NCI-H345 (cell line): ENCODE measurements at regions not wholly inside any gene's neighbourhood (a gene's known extent, or its start where the extent isn't known, plus 50 kb on each side); places are given as distances from the start of the nearest gene placed in this dataset.
"Not testable (repeated sequence)": the region's sequence is repeated elsewhere in the genome, so short reads cannot be mapped to it uniquely, and the experiment has no call there.

Experiments used
- DNase-seq: peaks from one replicate; lab custom pipeline; 2025; lab: John Stamatoyannopoulos, UW

GRCh38 chr15:66964111-66964738 is 101.2 kb upstream of the SMAD3 start:
- no peak for DNase-seq

DNA sequence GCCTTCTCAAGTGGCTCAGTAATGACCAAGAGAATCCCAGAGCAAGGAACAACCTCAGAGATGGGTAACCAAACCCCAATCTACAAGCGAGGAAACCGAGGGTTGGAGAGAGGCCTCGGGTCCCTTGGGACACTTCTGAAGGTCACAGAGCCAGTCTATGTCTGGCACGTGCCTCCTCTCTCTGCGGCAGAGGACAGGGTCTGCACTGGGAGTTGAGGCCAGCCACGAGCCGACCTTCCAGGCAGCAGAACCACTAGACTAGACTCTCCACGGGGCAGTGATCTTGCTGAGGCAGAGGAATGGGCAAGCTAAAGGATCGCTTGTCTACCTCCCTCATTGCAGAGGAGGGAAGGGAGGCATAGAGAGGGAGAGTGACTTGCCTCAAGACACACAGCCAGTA is 100.6 kb upstream of the SMAD3 start:
- DNase-seq: no peak

DNA sequence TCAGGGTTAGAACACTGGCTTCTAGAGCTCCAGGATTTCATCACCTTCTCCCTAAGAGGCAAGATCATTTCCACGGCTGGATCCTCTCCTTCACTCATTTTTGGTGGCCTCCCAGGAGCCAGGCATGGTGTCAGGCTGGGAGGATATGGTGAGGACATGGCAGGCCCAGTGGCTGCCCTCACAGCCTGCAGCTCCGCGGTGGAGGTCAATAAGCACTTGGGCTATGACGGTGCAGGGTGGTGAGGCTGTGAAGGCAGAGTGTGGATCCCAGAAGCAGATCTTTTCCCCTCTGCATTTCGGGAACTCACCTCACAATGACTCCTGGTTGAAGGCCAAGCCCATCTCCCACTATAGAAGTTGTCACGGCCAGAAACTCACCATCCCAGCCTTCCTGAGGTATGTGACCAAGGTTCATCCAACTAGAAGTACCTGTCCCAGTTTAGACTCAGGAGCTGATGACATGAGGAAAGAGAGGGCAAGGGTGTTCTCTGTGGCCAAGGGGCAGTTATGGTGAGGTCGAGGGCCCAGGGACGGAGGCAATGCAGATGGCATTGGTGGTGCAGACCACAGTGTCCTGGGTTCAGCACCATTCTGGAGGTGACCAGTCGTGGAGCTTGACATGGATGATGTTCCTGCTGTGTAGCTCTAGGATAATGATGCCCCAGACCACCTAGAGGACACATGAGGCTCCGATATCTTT is 100.1 kb upstream of the SMAD3 start:
- DNase-seq: no peak

GRCh38 chr15:66966256-66966655 is 99.1 kb upstream of the SMAD3 start:
- DNase-seq: no peak

GRCh38 chr15:66968806-66969596 is 96.4 kb upstream of the SMAD3 start:
- no peak for DNase-seq

DNA sequence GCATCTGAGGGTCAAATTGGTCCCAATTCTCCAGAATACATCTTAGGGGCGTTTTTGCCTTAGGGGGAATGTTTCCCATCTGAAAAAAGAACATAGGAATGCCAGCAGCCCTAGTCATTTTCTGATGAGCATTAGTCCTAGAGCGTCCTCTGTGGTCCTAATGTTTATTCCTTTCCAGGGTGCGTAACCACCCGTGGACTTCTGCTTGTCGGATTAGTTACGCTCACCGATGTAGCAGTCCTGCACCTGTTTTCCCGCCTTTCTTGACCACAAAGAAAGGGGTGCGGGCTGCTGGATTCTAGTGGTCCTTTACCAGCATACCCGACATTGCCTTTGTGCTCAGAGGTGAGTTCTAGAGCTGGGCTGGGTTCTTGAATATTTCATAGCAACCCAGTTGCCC is 91.3 kb upstream of the SMAD3 start:
- not testable (repeated sequence) for DNase-seq

- DNase-seq: not testable (repeated sequence)
Observed at GRCh38 chr15:66976106-66976640, 89.2 kb upstream of the SMAD3 start.

DNA sequence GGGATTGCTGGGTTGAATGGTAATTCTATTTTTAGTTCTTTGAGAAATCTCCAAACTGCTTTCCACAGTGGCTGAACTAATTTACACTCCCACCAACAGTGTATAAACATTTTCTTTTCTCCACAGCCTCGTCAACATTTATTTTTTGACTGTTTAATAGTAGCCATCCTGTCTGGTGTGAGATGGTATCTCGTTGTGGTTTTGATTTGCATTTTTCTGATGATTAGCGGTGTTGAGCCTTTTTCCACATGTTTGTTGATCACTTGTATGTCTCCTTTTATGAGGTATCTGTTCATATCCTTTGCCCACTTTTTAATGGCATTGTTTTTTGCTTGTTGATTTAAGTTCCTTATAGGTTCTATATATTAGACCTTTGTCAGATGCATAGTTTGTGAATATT is 85.1 kb upstream of the SMAD3 start:
- not testable (repeated sequence) for DNase-seq

DNA sequence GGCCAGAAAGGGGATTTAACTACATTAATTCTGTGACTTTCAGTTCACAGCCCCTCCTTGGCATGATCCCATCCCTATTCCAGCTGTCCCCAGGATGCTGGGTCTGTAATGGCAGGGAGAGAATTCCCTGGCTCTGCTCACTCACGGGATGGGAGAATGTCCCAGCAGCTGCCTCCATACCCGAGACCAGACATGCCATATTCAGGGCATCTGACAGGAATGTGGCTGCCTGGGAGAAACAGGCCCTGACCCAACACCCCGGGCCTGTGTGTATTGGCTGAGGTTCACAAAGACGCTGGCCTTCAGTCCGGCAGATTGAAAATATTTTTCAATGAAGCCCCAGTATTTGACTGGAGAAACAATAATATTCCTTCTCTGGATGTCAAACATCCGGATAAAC is 83.6 kb upstream of the SMAD3 start:
- DNase-seq: no peak

DNA sequence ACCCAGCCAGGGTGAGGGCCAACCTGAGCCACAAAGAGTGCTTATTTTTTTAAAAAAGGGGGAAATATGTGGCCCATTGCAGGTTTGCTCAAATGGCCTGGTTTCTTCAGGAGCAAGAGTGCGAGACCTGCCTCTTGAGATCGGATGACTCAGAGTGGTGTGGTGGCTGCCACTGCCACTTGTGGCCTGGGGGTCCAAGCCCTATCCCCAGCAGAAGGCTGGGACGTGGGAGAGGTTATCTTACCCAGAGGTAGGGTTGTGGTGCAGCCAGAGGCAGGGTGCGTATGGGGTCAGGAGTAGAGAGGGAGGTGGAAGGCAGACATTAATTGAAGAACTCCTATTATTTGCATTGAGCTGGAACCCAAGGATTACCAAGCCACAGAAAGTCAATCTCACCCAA is 83.2 kb upstream of the SMAD3 start:
- no peak for DNase-seq

- DNase-seq: no peak
Observed at GRCh38 chr15:66982816-66983215, 82.6 kb upstream of the SMAD3 start.

- no peak for DNase-seq
Observed at GRCh38 chr15:66985653-66986052, 79.7 kb upstream of the SMAD3 start.

GRCh38 chr15:66986951-66987350 is 78.5 kb upstream of the SMAD3 start:
- DNase-seq: no peak

- no peak for DNase-seq
Observed at GRCh38 chr15:66993090-66993489, 72.3 kb upstream of the SMAD3 start.

DNA sequence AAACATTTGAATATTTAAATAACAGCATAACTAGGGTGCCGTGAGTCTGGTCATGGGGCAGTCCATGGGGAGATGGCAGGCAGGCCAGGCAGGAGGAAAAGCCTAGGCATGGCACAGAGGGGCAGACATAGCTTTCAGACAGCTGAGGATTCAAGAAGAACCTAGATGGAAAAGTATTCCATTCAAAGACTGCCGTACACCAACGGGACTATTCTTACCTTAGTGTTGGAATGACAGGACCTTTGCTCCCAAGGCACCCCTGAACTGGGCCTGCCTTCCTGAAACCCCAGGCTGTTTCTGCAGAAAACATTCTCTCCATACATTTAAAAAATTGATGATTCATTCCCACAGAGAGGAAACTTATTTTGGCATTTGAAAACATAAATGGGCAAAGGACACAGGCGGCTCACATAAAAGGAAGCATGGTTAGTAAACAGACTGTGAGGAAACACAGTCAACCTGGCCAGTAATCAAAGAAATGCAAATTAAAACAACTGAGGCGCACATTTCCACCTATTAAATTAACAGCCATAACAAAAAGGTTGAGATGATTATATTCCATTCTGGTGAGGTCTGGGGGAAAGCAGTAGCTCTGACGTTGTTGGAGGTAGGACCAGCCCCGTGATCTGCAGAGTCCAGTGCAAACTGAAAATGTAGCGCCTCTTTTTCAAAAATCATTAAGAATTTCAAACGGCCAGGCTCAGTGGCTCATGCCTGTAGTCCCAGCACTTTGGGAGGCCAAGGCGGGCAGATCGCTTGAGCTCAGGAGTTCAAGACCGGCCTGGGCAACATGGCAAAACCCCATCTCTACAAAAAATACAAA is 71.3 kb upstream of the SMAD3 start:
- DNase-seq: no peak

DNA sequence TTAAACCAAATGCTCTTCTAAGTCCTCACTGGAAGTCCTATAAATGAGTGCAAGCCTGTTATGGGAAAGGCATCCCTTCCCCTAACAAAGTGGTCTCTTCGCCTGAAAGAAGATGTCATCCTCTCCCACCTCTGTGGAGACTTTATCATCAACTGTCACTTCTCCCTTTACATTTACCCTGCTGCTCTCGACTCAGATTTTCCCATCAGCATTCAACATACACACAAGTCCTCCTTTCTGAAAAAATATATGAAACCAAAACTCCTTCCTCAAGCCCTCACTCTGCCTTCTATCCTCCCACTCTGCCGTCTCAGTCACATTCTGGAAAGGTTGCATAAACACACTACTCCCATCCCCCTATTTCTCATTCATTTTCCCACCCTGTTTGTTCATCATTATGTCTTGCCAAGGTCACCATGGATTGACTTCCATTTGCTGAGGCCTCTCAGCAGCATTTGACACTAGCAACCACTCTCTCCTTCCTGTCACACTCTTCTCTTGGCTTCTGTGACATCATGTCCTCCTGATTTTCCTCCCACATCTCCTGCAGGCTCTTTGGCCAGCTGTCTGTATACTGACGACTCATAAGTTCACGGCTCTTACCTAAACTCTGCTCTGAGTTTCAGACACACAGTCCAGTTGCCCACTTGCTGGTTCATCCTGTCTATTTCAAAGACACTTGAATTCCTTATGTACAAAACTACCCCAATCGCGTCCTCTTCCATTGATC is 70.3 kb upstream of the SMAD3 start:
- no peak for DNase-seq

- no peak for DNase-seq
Observed at GRCh38 chr15:66996094-66996493, 69.3 kb upstream of the SMAD3 start.

DNA sequence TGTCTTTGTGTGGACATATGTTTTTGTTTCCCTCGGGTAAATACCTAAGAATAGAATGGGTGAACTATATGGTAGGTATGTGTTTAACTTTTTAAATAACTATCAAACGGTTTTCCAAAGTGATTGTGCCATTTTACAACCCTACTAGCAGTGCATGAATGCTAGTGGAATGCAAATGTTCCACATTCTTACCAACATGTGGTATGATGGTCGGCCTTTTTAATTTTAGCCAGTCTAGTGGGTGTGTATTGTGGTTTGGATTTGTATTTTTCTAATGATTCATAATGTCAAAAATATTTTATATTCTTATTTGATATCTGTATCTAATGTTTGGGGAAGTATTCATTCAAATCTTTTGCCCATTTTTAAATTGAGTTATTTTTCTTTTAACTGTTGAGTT is 68.2 kb upstream of the SMAD3 start:
- no peak for DNase-seq

DNA sequence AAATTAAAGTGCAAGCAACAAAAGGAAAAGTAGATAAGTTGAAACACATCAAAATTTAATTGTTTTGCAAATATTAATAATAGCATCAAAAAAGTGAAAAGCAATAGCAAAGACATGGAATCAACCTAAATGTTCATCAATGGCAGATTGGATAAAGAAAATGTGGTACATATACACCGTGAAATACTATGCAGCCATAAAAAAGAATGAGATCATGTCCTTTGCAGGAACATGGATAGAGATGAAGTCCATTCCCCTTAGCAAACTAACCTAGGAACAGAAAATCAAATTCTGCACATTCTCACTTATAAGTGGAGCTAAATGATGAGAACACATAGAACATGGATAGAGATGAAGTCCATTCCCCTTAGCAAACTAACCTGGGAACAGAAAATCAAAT is 67.2 kb upstream of the SMAD3 start:
- DNase-seq: not testable (repeated sequence)

GRCh38 chr15:66999046-66999968 is 66.1 kb upstream of the SMAD3 start:
- DNase-seq: no peak
